CD4-positive, CD25-positive, alpha-beta regulatory T cell (primary cell): ENCODE measurements at regions not wholly inside any gene's neighbourhood (a gene's known extent, or its start where the extent isn't known, plus 50 kb on each side); places are given as distances from the start of the nearest gene placed in this dataset.
A peak's percentile ranks its signal among the peaks of the same experiment; 100 is the strongest.

ENCODE experiments used
- ATAC-seq, 2 donors: fragments of 150-1000 bp; cut with Tn5 transposase; one replicate each; pipeline ENCODE4 v1.10.0; 2021; ENCODE audit warnings: low read depth in 2 of 2, moderate number of reproducible peaks in 2 of 2, moderate library complexity in 1 of 2
- DNase-seq, 3 donors: peaks; one replicate each; pipeline versions ENCODE4 v3.0.0 to v3.0.0-alpha.2; 2012 to 2022; ENCODE audit warnings: mixed read lengths in 1 of 3
- H3K27ac ChIP-seq: one replicate; pipeline ENCODE4 v1.7.0; 2013; ENCODE audit warnings: mild to moderate bottlenecking, low read length; ENCODE audit not compliant: insufficient read depth, poor library complexity, severe bottlenecking
- H3K27me3 ChIP-seq: one replicate; pipeline ENCODE4 v1.7.0; 2013; ENCODE audit warnings: low read length; ENCODE audit not compliant: control insufficient read depth, insufficient read depth
- H3K36me3 ChIP-seq: one replicate; pipeline ENCODE4 v1.7.0; 2013; ENCODE audit warnings: mild to moderate bottlenecking, low read length, moderate library complexity; ENCODE audit not compliant: control insufficient read depth, insufficient read depth
- H3K4me1 ChIP-seq: 2 replicates; pipeline ENCODE4 v1.7.0; 2013; ENCODE audit warnings: mild to moderate bottlenecking, low read length; ENCODE audit not compliant: insufficient read depth, control insufficient read depth, poor library complexity, severe bottlenecking
- H3K4me3 ChIP-seq: one replicate; pipeline ENCODE4 v1.7.0; 2013; ENCODE audit warnings: low read depth, mild to moderate bottlenecking, low read length, moderate library complexity
- H3K9me3 ChIP-seq, 2 experiments: 1 replicate in 1 of 2; 2 replicates in 1 of 2; pipeline ENCODE4 v1.7.0; 2013; ENCODE audit warnings: low read length in 2 of 2, mild to moderate bottlenecking in 1 of 2, moderate library complexity in 1 of 2; ENCODE audit not compliant: control insufficient read depth in 2 of 2
- H3K27ac Mint-ChIP-seq, 3 donors: one replicate each; pipeline ENCODE4 v1.8.0; 2020 to 2022; ENCODE audit warnings: mild to moderate bottlenecking in 3 of 3, mixed read lengths in 3 of 3, moderate library complexity in 2 of 3
- H3K27me3 Mint-ChIP-seq: one replicate; pipeline ENCODE4 v1.8.0; 2022; ENCODE audit warnings: mild to moderate bottlenecking, mixed read lengths
- H3K36me3 Mint-ChIP-seq: one replicate; pipeline ENCODE4 v1.8.0; 2020; ENCODE audit warnings: mixed read lengths
- H3K4me1 Mint-ChIP-seq, 4 donors: one replicate each; pipeline ENCODE4 v1.8.0; 2020 to 2022; ENCODE audit warnings: mixed read lengths in 4 of 4, mild to moderate bottlenecking in 1 of 4
- H3K4me3 Mint-ChIP-seq, 4 donors: one replicate each; pipeline ENCODE4 v1.8.0; 2020 to 2022; ENCODE audit warnings: mild to moderate bottlenecking in 4 of 4, mixed read lengths in 4 of 4, moderate library complexity in 3 of 4
- H3K9me3 Mint-ChIP-seq, 7 donors: one replicate each; pipeline ENCODE4 v1.8.0; 2020 to 2022; ENCODE audit warnings: mixed read lengths in 7 of 7, mild to moderate bottlenecking in 3 of 7, moderate library complexity in 2 of 7

GRCh38 chr6:167398214-167399050, 73.5 kb downstream of the TTLL2 start:
- H3K36me3 Mint-ChIP-seq = no peaks in the 10 kb centered on the region

DNA sequence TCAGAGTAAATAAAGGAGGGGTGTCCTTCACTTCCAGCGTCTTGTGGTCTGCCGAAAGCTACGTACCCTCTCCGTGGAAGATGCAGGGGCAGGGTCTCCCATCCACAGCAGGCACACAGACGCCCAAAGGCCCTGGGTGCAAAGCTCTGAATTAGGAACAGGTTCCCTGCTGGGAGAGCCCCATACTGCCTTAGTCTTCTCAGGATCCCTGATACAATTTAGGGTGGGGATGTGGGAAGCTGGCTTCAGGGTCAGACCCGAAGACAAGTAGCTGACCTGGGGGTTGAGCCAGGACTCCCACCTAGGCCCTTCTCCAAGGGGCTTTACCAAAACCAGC, 74.1 kb downstream of the TTLL2 start:
- ATAC-seq (no peak), DNase-seq (no peak)
- Histone ChIP-seq H3K27ac (no peak overlapping the region), H3K4me1 (no peaks in the 10 kb centered on the region), H3K36me3 (no peaks in the 10 kb centered on the region), H3K4me3 (no peak overlapping the region), H3K27me3 (no peaks in the 10 kb centered on the region), H3K9me3 (no peaks in the 10 kb centered on the region)
- peaks cover 5% of the 10 kb centered on the region for H3K27me3 Mint-ChIP-seq
- no peak overlapping the region for H3K27ac Mint-ChIP-seq
- H3K36me3 Mint-ChIP-seq = no peaks in the 10 kb centered on the region
- no peaks in the 10 kb centered on the region for H3K4me1 Mint-ChIP-seq
- no peak overlapping the region for H3K4me3 Mint-ChIP-seq
- no peaks in the 10 kb centered on the region for H3K9me3 Mint-ChIP-seq

More at GRCh38 chr6:167398214-167399050, 73.5 kb downstream of the TTLL2 start:
- Histone ChIP-seq H3K4me1 (no peaks in the 10 kb centered on the region), H3K27ac (no peak overlapping the region), H3K36me3 (no peaks in the 10 kb centered on the region), H3K4me3 (no peak overlapping the region), H3K27me3 (no peaks in the 10 kb centered on the region), H3K9me3 (no peaks in the 10 kb centered on the region)
- Mint-ChIP-seq H3K9me3 (no peaks in the 10 kb centered on the region), H3K27ac (no peak overlapping the region), H3K4me1 (no peaks in the 10 kb centered on the region), H3K4me3 (no peak overlapping the region), H3K27me3 (peaks cover 2% of the 10 kb centered on the region)
- DNase-seq (no peak), ATAC-seq (no peak)

DNA sequence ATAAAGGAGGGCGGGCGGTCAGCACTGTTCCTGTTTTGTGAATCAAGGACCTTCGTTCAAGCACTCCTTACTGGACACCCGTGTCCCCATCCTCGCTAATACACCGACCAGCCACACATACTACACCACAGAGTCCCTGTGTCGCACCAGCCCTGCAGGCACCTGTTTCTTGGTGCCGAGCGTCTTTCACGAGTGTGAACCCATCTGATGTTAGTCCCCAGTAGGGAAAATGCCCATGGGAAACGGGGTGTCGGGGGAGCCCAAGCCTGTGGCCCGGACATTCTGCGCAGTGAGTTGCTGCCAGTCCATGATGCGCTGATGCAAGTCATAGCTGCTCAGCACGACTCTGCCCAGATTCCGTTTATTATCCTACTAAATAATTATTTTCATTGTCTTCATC, 74.7 kb downstream of the TTLL2 start:
- Mint-ChIP-seq H3K4me3 (no peak overlapping the region), H3K27ac (no peak overlapping the region), H3K36me3 (no peaks in the 10 kb centered on the region), H3K27me3 (peaks cover 5% of the 10 kb centered on the region), H3K9me3 (no peaks in the 10 kb centered on the region), H3K4me1 (no peaks in the 10 kb centered on the region)
- no peaks in the 10 kb centered on the region for H3K36me3 ChIP-seq
- no peak for DNase-seq
- ATAC-seq = no peak
- no peaks in the 10 kb centered on the region for H3K9me3 ChIP-seq
- no peak overlapping the region for H3K4me3 ChIP-seq
- no peak overlapping the region for H3K27ac ChIP-seq
- H3K4me1 ChIP-seq = no peaks in the 10 kb centered on the region
- no peaks in the 10 kb centered on the region for H3K27me3 ChIP-seq

DNA sequence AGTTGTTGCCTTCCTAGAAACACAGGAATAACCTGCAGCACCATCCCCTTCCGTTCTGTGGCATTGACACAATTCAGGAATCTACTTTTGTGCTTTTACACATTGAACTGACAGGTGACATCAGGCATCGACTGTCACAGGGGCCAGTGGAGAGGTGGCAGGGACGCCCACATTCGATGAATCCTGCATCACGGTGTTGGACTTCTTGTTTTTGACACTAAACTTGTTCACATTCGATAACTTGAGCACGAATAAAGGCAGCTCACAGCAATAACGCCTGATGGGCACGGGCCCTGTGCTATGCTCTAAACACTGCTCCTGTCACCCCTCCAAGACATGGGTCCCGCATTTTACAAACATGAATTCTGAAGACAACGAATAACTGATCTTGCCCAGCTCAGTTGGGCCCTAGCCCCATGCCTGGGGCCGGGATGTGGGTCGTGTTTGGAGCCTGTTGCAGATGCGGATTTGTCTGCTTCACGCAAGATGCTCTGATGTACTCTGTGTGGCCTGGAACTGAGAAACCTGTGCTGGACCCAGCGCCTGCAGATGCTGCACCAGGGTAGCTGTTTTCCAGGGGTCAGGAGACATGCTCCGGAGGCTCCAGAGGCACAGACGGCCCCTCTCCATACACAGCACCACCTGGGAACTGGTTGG, 75.7 kb downstream of the TTLL2 start:
- ATAC-seq = no peak
- Mint-ChIP-seq H3K9me3 (no peaks in the 10 kb centered on the region), H3K27me3 (peaks cover 5% of the 10 kb centered on the region), H3K4me1 (no peaks in the 10 kb centered on the region), H3K36me3 (no peaks in the 10 kb centered on the region), H3K27ac (no peak overlapping the region), H3K4me3 (no peak overlapping the region)
- Histone ChIP-seq H3K27ac (no peak overlapping the region), H3K27me3 (no peaks in the 10 kb centered on the region), H3K4me1 (no peaks in the 10 kb centered on the region), H3K4me3 (no peak overlapping the region), H3K36me3 (no peaks in the 10 kb centered on the region), H3K9me3 (no peaks in the 10 kb centered on the region)
- DNase-seq = no peak

DNA sequence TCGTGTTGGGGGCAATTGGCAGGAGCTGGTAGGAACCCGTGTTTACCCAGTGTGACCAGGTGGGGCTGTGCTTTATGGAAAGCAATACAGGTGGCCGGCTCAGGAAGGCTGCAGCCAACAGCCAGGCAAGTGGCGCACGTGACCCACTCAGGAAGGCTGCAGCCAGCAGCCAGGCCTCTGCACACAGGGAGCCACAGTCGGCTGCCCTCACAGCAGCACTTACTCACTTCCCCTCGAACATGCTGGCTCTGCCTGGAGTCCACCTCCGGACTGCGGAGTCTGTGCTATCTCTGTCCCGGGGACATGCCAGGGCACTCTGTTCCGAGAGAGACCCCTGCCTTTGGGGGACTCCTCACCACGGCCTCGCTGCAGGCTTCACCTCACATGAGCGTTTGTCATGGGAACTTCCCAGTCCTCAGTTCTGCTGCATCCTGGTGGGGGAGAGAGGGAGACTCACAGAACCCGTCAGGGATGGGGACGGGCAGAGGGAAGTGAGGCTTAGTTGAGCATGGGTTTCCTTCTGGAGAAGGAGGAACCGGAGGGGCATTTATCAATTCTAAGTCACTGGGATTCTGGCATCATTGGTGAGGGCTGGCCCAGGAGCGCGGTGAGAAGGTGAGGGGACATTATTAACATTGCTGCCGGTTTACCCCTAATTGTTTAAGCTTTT, 76.8 kb downstream of the TTLL2 start:
- peaks cover 5% of the 10 kb centered on the region for H3K27me3 Mint-ChIP-seq
- H3K36me3 ChIP-seq = no peaks in the 10 kb centered on the region

GRCh38 chr6:167402195-167402686, 77.4 kb downstream of the TTLL2 start:
- no peak overlapping the region for H3K4me3 ChIP-seq
- no peaks in the 10 kb centered on the region for H3K27me3 ChIP-seq
- H3K9me3 Mint-ChIP-seq = no peaks in the 10 kb centered on the region
- H3K36me3 ChIP-seq = no peaks in the 10 kb centered on the region
- H3K4me3 Mint-ChIP-seq = no peak overlapping the region
- no peaks in the 10 kb centered on the region for H3K9me3 ChIP-seq
- ATAC-seq = no peak
- H3K27ac Mint-ChIP-seq = no peak overlapping the region
- peaks cover 5% of the 10 kb centered on the region for H3K27me3 Mint-ChIP-seq
- no peak for DNase-seq
- no peaks in the 10 kb centered on the region for H3K4me1 ChIP-seq
- no peaks in the 10 kb centered on the region for H3K36me3 Mint-ChIP-seq
- no peaks in the 10 kb centered on the region for H3K4me1 Mint-ChIP-seq
- no peak overlapping the region for H3K27ac ChIP-seq

More for the DNA sequence above, 76.8 kb downstream of the TTLL2 start:
- Histone ChIP-seq H3K27ac (no peak overlapping the region), H3K4me1 (no peaks in the 10 kb centered on the region), H3K4me3 (no peak overlapping the region), H3K9me3 (no peaks in the 10 kb centered on the region), H3K27me3 (no peaks in the 10 kb centered on the region)
- no peaks in the 10 kb centered on the region for H3K36me3 Mint-ChIP-seq
- no peaks in the 10 kb centered on the region for H3K4me1 Mint-ChIP-seq
- ATAC-seq (no peak), DNase-seq (no peak)
- H3K9me3 Mint-ChIP-seq = no peaks in the 10 kb centered on the region
- no peak overlapping the region for H3K27ac Mint-ChIP-seq
- H3K4me3 Mint-ChIP-seq = no peak overlapping the region

DNA sequence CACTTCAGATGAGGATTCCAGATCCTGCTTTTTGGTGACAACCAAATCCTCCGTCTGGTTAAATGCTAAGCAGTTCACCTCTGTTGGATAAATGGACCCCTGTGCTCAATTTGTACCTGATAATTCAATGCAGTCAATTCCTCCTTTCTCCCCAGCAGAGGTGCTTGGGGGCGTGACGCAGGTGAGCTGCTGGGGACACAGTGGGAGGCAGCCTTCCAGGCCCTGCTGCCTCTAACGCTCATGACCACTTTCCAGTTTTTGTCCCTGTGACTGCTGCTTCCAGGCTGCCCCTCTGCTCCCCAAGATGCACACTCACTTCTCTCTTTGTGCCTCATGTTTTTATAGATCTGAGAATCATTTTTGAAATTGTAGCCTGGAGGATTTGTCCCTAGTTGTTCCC, 78.5 kb downstream of the TTLL2 start:
- Mint-ChIP-seq H3K4me1 (no peaks in the 10 kb centered on the region), H3K27me3 (peaks cover 5% of the 10 kb centered on the region), H3K27ac (no peak overlapping the region), H3K9me3 (no peaks in the 10 kb centered on the region), H3K36me3 (no peaks in the 10 kb centered on the region), H3K4me3 (peak overlapping the region in 1 of 4 donors; percentile 17)
- no peaks in the 10 kb centered on the region for H3K27me3 ChIP-seq
- no peaks in the 10 kb centered on the region for H3K9me3 ChIP-seq
- no peak overlapping the region for H3K4me3 ChIP-seq
- H3K36me3 ChIP-seq = no peaks in the 10 kb centered on the region
- H3K27ac ChIP-seq = no peak overlapping the region
- ATAC-seq (no peak), DNase-seq (no peak)
- H3K4me1 ChIP-seq = no peaks in the 10 kb centered on the region
